ENCODE measurements at regions not wholly inside any gene's neighbourhood (a gene's known extent, or its start where the extent isn't known, plus 50 kb on each side); places are given as distances from the start of the nearest gene placed in this dataset.
"Not testable (repeated sequence)": the region's sequence is repeated elsewhere in the genome, so short reads cannot be mapped to it uniquely, and the experiment has no call there.

GRCh38 chr14:37824939-37825712, 229.7 kb downstream of the TTC6 start:
- DNase-seq (no peak), ATAC-seq (no peak)
- H3K4me3 ChIP-seq, result no peak overlapping the region
- H3K36me3 ChIP-seq, result no peaks in the 10 kb centered on the region
- TF ChIP-seq, protein P1, sequence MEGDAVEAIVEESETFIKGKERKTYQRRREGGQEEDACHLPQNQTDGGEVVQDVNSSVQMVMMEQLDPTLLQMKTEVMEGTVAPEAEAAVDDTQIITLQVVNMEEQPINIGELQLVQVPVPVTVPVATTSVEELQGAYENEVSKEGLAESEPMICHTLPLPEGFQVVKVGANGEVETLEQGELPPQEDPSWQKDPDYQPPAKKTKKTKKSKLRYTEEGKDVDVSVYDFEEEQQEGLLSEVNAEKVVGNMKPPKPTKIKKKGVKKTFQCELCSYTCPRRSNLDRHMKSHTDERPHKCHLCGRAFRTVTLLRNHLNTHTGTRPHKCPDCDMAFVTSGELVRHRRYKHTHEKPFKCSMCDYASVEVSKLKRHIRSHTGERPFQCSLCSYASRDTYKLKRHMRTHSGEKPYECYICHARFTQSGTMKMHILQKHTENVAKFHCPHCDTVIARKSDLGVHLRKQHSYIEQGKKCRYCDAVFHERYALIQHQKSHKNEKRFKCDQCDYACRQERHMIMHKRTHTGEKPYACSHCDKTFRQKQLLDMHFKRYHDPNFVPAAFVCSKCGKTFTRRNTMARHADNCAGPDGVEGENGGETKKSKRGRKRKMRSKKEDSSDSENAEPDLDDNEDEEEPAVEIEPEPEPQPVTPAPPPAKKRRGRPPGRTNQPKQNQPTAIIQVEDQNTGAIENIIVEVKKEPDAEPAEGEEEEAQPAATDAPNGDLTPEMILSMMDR (IDR thresholded peaks at IDR 0.05), result no peak
- intact Hi-C loops (cut with DNase I), result no loop called here
- whole genome bisulfite sequencing, 2 donors, result 50 to 52% methylated on average over 3 of the region's 3 CpGs
- no peaks in the 10 kb centered on the region for H3K4me1 ChIP-seq
- H3K27ac ChIP-seq, result no peak overlapping the region
- no peaks in the 10 kb centered on the region for H3K27me3 ChIP-seq
- H3K9me3 ChIP-seq, result peaks cover 0 to 9% (median 3%) of the 10 kb centered on the region in 11 donors

- Histone ChIP-seq H3K36me3 (no peaks in the 10 kb centered on the region), H3K27me3 (no peaks in the 10 kb centered on the region), H3K9me3 (peaks cover 0 to 26% (median 13%) of the 10 kb centered on the region in 11 donors), H3K4me3 (no peak overlapping the region), H3K27ac (no peak overlapping the region), H3K4me1 (no peaks in the 10 kb centered on the region)
- DNase-seq, result no peak
- intact Hi-C loops (cut with DNase I), result no loop called here
- TF ChIP-seq, protein P1 (IDR thresholded peaks at IDR 0.05), result no peak
- no peak for ATAC-seq
- 32 to 53% methylated on average over 1 of the region's 1 CpG for WGBS, 2 donors
These were observed 231.4 kb downstream of the TTC6 start for GRCh38 chr14:37826869-37827268.

DNA sequence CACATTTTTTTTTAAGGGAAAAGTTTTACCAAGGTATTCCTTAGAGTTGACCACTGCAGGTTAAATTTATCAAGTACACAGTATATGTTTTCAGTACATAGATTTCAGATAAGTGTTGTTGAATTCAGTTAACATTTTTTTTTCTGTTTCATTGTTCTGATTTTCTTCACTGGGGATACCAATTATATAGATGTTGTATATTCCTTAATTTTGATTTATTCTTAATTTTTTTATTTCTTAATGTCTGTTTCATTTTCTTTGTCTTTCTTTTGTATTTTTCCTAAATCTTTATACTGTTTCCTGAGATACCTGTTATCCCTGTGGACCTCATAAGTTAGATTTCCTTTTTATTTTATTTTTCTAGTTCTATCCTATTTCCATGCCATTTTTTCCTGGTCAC, 234.8 kb downstream of the TTC6 start:
- intact Hi-C loops (cut with DNase I), result no loop called here
- Histone ChIP-seq H3K27ac (no peak overlapping the region), H3K4me1 (no peaks in the 10 kb centered on the region), H3K36me3 (no peaks in the 10 kb centered on the region), H3K4me3 (no peak overlapping the region), H3K27me3 (no peaks in the 10 kb centered on the region), H3K9me3 (peaks cover 0 to 60% (median 31%) of the 10 kb centered on the region in 11 donors)
- TF ChIP-seq, protein P1 (IDR thresholded peaks at IDR 0.05), result no peak
- no peak for DNase-seq
- ATAC-seq, result no peak

- Histone ChIP-seq H3K36me3 (no peaks in the 10 kb centered on the region), H3K27me3 (no peaks in the 10 kb centered on the region), H3K4me1 (no peaks in the 10 kb centered on the region), H3K4me3 (no peak overlapping the region), H3K9me3 (peaks cover 0 to 90% (median 37%) of the 10 kb centered on the region in 11 donors), H3K27ac (no peak overlapping the region)
- ATAC-seq, result no peak
- WGBS, 2 donors, result 37 to 50% methylated on average over 1 of the region's 1 CpG
- intact Hi-C loops (cut with DNase I), result no loop called here
- TF ChIP-seq, protein P1 (IDR thresholded peaks at IDR 0.05), result no peak
- DNase-seq, result no peak
These were observed 238.8 kb downstream of the TTC6 start for GRCh38 chr14:37834275-37834674.

- H3K4me1 ChIP-seq; H3K4me3 ChIP-seq; H3K36me3 ChIP-seq; intact Hi-C loops (cut with DNase I); DNase-seq; H3K27ac ChIP-seq; ATAC-seq; H3K27me3 ChIP-seq: not testable (repeated sequence)
- peaks cover 0 to 47% (median 13%) of the 10 kb centered on the region in 11 donors for H3K9me3 ChIP-seq
- 66 to 81% methylated on average over 5 of the region's 5 CpGs for WGBS, 2 donors
These were observed 243.3 kb downstream of the TTC6 start for GRCh38 chr14:37838778-37839177.

GRCh38 chr14:37841039-37841438, 245.6 kb downstream of the TTC6 start:
- H3K4me1 ChIP-seq; ATAC-seq; H3K36me3 ChIP-seq; H3K27me3 ChIP-seq; H3K27ac ChIP-seq; intact Hi-C loops (cut with DNase I); DNase-seq; H3K4me3 ChIP-seq: not testable (repeated sequence)
- 79 to 84% methylated on average over 4 of the region's 4 CpGs for WGBS, 2 donors
- peaks cover 0 to 25% (median 0%) of the 10 kb centered on the region in 11 donors for H3K9me3 ChIP-seq

Data from heart right ventricle (tissue), 16 donors.